HEK293 (cell line): ENCODE measurements at regions not wholly inside any gene's neighbourhood (a gene's known extent, or its start where the extent isn't known, plus 50 kb on each side); places are given as distances from the start of the nearest gene placed in this dataset.

ENCODE experiments used
- KLF7 ChIP-seq: fragments of 450-650 bp; formaldehyde crosslinking; IDR thresholded peaks from 2 replicates; pipeline ENCODE4 v1.5.1; 2016; ENCODE audit warnings: missing biosample characterization, missing genetic modification characterization, borderline replicate concordance
- RBAK ChIP-seq: fragments of 450-650 bp; formaldehyde crosslinking; IDR thresholded peaks from 2 replicates; pipeline ENCODE4 v1.5.1; 2016; ENCODE audit warnings: missing biosample characterization, missing genetic modification characterization
- ZNF280D ChIP-seq: fragments of 450-650 bp; formaldehyde crosslinking; IDR thresholded peaks from 2 replicates; pipeline ENCODE4 v1.5.1; 2016; ENCODE audit warnings: missing biosample characterization, missing genetic modification characterization
- ZNF785 ChIP-seq: fragments of 450-650 bp; formaldehyde crosslinking; IDR thresholded peaks from 2 replicates; pipeline ENCODE4 v1.5.1; 2016; ENCODE audit warnings: missing biosample characterization, missing genetic modification characterization

- TF ChIP-seq ZNF785 (tag by site-specific recombination): no peak
- TF ChIP-seq RBAK (tag by site-specific recombination): no peak
- TF ChIP-seq KLF7: no peak
- no peak for TF ChIP-seq ZNF280D (tag by site-specific recombination)
These were observed 424.6 kb upstream of the VRK2 start for GRCh38 chr2:57622009-57622408.
